ENCODE measurements at regions not wholly inside any gene's neighbourhood (a gene's known extent, or its start where the extent isn't known, plus 50 kb on each side); places are given as distances from the start of the nearest gene placed in this dataset.

- no peak overlapping the region for H4K91ac ChIP-seq (ENCODE audit: insufficient read depth, low read depth, low read length)
- no peak overlapping the region for H2BK20ac ChIP-seq (ENCODE audit: low read depth, low read length)
- 79% methylated on average over 4 of the region's 15 CpGs; no CpG with 5 or more reads in 1 of the 2 experiments for WGBS, 2 experiments (ENCODE audit: extremely low coverage in 2 of 2, insufficient read length in 1 of 2)
- TF ChIP-seq, protein P1, sequence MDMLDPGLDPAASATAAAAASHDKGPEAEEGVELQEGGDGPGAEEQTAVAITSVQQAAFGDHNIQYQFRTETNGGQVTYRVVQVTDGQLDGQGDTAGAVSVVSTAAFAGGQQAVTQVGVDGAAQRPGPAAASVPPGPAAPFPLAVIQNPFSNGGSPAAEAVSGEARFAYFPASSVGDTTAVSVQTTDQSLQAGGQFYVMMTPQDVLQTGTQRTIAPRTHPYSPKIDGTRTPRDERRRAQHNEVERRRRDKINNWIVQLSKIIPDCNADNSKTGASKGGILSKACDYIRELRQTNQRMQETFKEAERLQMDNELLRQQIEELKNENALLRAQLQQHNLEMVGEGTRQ (IDR thresholded peaks at IDR 0.05; ENCODE audit: low read depth, low read length) = no peak
- TF ChIP-seq NFE2L2 (IDR thresholded peaks at IDR 0.05; ENCODE audit: low read depth, low read length) = no peak
- no peak for TF ChIP-seq RFX5 (IDR thresholded peaks at IDR 0.05; ENCODE audit: low read depth, low read length)
- no peak for TF ChIP-seq MXI1 (IDR thresholded peaks at IDR 0.05; ENCODE audit: borderline replicate concordance, low read depth, low read length)
- TF ChIP-seq CHD1 (IDR thresholded peaks at IDR 0.05; ENCODE audit: low read depth, low read length) = no peak
- no peak for TF ChIP-seq RCOR1 (IDR thresholded peaks at IDR 0.05; ENCODE audit: insufficient replicate concordance, low read length)
- no peak for TF ChIP-seq MAZ (IDR thresholded peaks at IDR 0.05; ENCODE audit: borderline replicate concordance, low read depth, low read length)
- TF ChIP-seq BHLHE40 (IDR thresholded peaks at IDR 0.05; ENCODE audit: low read depth, low read length) = no peak
- no peak for TF ChIP-seq RAD21 (IDR thresholded peaks at IDR 0.05; ENCODE audit: low read length)
- no peak for TF ChIP-seq FOS (IDR thresholded peaks at IDR 0.05; ENCODE audit: low read depth, low read length)
- TF ChIP-seq MAFK (IDR thresholded peaks at IDR 0.05; ENCODE audit: low read depth, low read length) = no peak
- no peak for TF ChIP-seq SMC3 (IDR thresholded peaks at IDR 0.05; ENCODE audit: low read depth, low read length)
- no peak overlapping the region for H3K27ac ChIP-seq (ENCODE audit: insufficient read depth, low read length)
- no peak overlapping the region for H2BK15ac ChIP-seq (ENCODE audit: low read depth, low read length)
- H4K20me1 ChIP-seq (ENCODE audit: insufficient read depth, low read length) = peaks cover 57% of the 10 kb centered on the region
- no peak overlapping the region for H3K56ac ChIP-seq (ENCODE audit: extremely low read depth, insufficient read depth, low read length)
- no peak overlapping the region for H4K8ac ChIP-seq (ENCODE audit: low read depth in 2 of 2, low read length in 2 of 2)
- ChIA-PET CTCF (no interaction called here), POLR2A (ENCODE audit: unreplicated experiment) (no interaction called here)
- H2BK5ac ChIP-seq (ENCODE audit: low read depth, low read length, poor library complexity, severe bottlenecking) = no peak overlapping the region
- no peak overlapping the region for H3K4ac ChIP-seq (ENCODE audit: low read depth, low read length)
- no peaks in the 10 kb centered on the region for H3K27me3 ChIP-seq (ENCODE audit: control insufficient read depth, insufficient read depth, low read length)
- no peak overlapping the region for H3K23ac ChIP-seq (ENCODE audit: low read depth, low read length)
- dilution Hi-C loops (cut with HindIII; ENCODE audit: low sequenced_read_pairs, unreplicated experiment) = no loop called here
- peaks cover 8% of the 10 kb centered on the region; the same call in 1 of the 2 replicates for H3K9me1 ChIP-seq (ENCODE audit: insufficient read depth, low read length)
- no peak overlapping the region for H3K14ac ChIP-seq (replicated peaks; ENCODE audit: low read depth, low read length)
- H3K4me2 ChIP-seq (ENCODE audit: low read depth, low read length) = no peak overlapping the region
- H3K9me3 ChIP-seq (ENCODE audit: control insufficient read depth, insufficient read depth, low read length) = no peaks in the 10 kb centered on the region
- in situ Hi-C loops (cut with MboI; ENCODE audit: low sequenced_read_pairs) = no loop called here
- peaks cover 36 to 56% of the 10 kb centered on the region in 2 experiments for H3K79me1 ChIP-seq (ENCODE audit: low read depth in 1 of 2, low read length in 2 of 2)
- BruUV-seq (replicated peaks) = no TSS peak
- no peak overlapping the region for H3K4me3 ChIP-seq (ENCODE audit: insufficient read depth, low read depth, low read length)
- no peak overlapping the region for H4K5ac ChIP-seq (ENCODE audit: low read depth, low read length)
- no peak overlapping the region for H2BK120ac ChIP-seq (ENCODE audit: low read depth, low read length)
- H3K36me3 ChIP-seq (ENCODE audit: control insufficient read depth, insufficient read depth, low read length) = peaks cover 23% of the 10 kb centered on the region
- no peak overlapping the region for H2AFZ ChIP-seq (replicated peaks; ENCODE audit: low read length, poor library complexity)
- H3K18ac ChIP-seq (ENCODE audit: low read depth, low read length) = no peak overlapping the region
- DNase-seq = no peak
- H3K4me1 ChIP-seq (ENCODE audit: control insufficient read depth, insufficient read depth, low read length) = no peaks in the 10 kb centered on the region
- intact Hi-C loops (cut with micrococcal nuclease) = no loop called here
- no peak overlapping the region for H3K9ac ChIP-seq (ENCODE audit: low read depth, low read length)
- no peak overlapping the region for H2AK5ac ChIP-seq (ENCODE audit: low read depth, low read length)
- H2AK9ac ChIP-seq (replicated peaks; ENCODE audit: low read depth, low read length, poor library complexity) = no peak overlapping the region
- ATAC-seq (ENCODE audit: low read depth) = no peak
Observed at GRCh38 chr22:25383278-25383820, 163.9 kb downstream of the CRYBB2 start.

Data from IMR-90 (cell line).